Endodermal cell (in vitro differentiated cells): ENCODE measurements at regions not wholly inside any gene's neighbourhood (a gene's known extent, or its start where the extent isn't known, plus 50 kb on each side); places are given as distances from the start of the nearest gene placed in this dataset.

Experiments used
- DNase-seq: peaks from one replicate; pipeline ENCODE4 v3.0.0-alpha.2; 2017
- H3K27ac ChIP-seq: 2 replicates; pipeline ENCODE4 v1.5.1; 2013; ENCODE audit warnings: mild to moderate bottlenecking, low read depth, low read length, moderate library complexity
- H3K27me3 ChIP-seq: 2 replicates; pipeline ENCODE4 v1.6.1; 2013; ENCODE audit warnings: mild to moderate bottlenecking, low read length, moderate library complexity; ENCODE audit not compliant: insufficient read depth, control insufficient read depth, poor library complexity, severe bottlenecking
- H3K36me3 ChIP-seq: 2 replicates; pipeline ENCODE4 v1.7.0; 2013; ENCODE audit warnings: mild to moderate bottlenecking, low read length, moderate library complexity; ENCODE audit not compliant: control insufficient read depth, insufficient read depth
- H3K4me1 ChIP-seq: one replicate; pipeline ENCODE4 v1.7.0; 2013; ENCODE audit warnings: low read length; ENCODE audit not compliant: control insufficient read depth, insufficient read depth
- H3K4me3 ChIP-seq: 2 replicates; pipeline ENCODE4 v1.5.1; 2013; ENCODE audit warnings: mild to moderate bottlenecking, low read length, moderate library complexity
- H3K9ac ChIP-seq: 2 replicates; pipeline ENCODE4 v1.6.1; 2013; ENCODE audit warnings: mild to moderate bottlenecking, low read length, moderate library complexity; ENCODE audit not compliant: poor library complexity, severe bottlenecking; ENCODE audit errors: extremely low read depth
- H3K9me3 ChIP-seq: 2 replicates; pipeline ENCODE4 v1.6.1; 2013; ENCODE audit warnings: mild to moderate bottlenecking, low read length, moderate library complexity; ENCODE audit not compliant: control insufficient read depth
- H3K27ac Mint-ChIP-seq: 2 replicates; pipeline ENCODE4 v1.8.0; 2020; ENCODE audit warnings: mixed read lengths
- H3K27me3 Mint-ChIP-seq: 2 replicates; pipeline ENCODE4 v1.8.0; 2021; ENCODE audit warnings: mild to moderate bottlenecking, mixed read lengths; ENCODE audit not compliant: insufficient read depth
- H3K36me3 Mint-ChIP-seq: 2 replicates; pipeline ENCODE4 v1.8.0; 2020; ENCODE audit warnings: low read depth, mixed read lengths
- H3K4me1 Mint-ChIP-seq: 2 replicates; pipeline ENCODE4 v1.8.0; 2020; ENCODE audit warnings: mixed read lengths
- H3K4me3 Mint-ChIP-seq: 2 replicates; pipeline ENCODE4 v1.8.0; 2020; ENCODE audit warnings: mild to moderate bottlenecking, moderate library complexity, mixed read lengths
- H3K9me3 Mint-ChIP-seq: 2 replicates; pipeline ENCODE4 v1.8.0; 2020; ENCODE audit warnings: mild to moderate bottlenecking, mixed read lengths
- WGBS, 2 experiments: methylation state at CpG; one replicate each; pipeline versions ENCODE4 v1.1.5 to v1.1.7; 2013; ENCODE audit warnings: missing lambda C conversion rate in 2 of 2, mixed read lengths in 1 of 2; ENCODE audit not compliant: insufficient coverage in 1 of 2, insufficient read length in 1 of 2; 5-methylcytosine and 5-hydroxymethylcytosine counted together
- TF ChIP-seq, protein P1 (sequence below): fragments of 200-600 bp; sonication (generic); conservative IDR thresholded peaks from 2 replicates; pipeline ENCODE4 v1.5.0; 2021; ENCODE audit warnings: antibody characterized with exemption, mild to moderate bottlenecking

DNA sequence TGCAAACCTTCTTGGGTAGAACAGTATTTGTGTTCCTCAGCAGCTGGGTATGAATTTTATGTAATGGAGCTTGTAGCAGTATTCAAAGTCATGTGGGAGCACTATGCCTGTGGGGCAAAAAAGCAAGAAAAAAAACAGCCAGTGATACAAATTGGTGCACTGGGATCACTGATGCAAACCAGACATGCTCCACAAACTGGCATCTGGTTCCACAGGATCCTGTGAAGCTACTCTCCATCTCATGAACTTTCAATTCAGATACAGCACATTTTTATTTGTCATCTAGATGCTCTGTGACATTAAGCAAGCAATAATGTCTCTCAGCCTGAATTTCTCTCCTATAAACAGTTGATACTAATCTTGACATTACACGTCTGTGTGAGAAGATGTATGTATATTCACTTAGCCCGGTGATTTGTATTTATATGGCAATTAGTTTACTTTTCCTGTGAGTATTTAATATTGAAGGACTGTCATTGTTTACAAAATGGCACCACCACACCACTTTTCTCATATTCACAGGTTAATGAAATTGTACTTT is 208.5 kb upstream of the GRIA4 start:
- TF ChIP-seq, protein P1, sequence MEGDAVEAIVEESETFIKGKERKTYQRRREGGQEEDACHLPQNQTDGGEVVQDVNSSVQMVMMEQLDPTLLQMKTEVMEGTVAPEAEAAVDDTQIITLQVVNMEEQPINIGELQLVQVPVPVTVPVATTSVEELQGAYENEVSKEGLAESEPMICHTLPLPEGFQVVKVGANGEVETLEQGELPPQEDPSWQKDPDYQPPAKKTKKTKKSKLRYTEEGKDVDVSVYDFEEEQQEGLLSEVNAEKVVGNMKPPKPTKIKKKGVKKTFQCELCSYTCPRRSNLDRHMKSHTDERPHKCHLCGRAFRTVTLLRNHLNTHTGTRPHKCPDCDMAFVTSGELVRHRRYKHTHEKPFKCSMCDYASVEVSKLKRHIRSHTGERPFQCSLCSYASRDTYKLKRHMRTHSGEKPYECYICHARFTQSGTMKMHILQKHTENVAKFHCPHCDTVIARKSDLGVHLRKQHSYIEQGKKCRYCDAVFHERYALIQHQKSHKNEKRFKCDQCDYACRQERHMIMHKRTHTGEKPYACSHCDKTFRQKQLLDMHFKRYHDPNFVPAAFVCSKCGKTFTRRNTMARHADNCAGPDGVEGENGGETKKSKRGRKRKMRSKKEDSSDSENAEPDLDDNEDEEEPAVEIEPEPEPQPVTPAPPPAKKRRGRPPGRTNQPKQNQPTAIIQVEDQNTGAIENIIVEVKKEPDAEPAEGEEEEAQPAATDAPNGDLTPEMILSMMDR: no peak
- Histone ChIP-seq H3K9me3 (no peaks in the 10 kb centered on the region), H3K9ac (no peak overlapping the region), H3K4me3 (no peak overlapping the region), H3K4me1 (no peaks in the 10 kb centered on the region), H3K27ac (no peak overlapping the region), H3K36me3 (no peaks in the 10 kb centered on the region), H3K27me3 (no peaks in the 10 kb centered on the region)
- Mint-ChIP-seq H3K9me3 (no peaks in the 10 kb centered on the region), H3K4me3 (no peak overlapping the region), H3K27ac (no peak overlapping the region), H3K36me3 (no peaks in the 10 kb centered on the region), H3K4me1 (no peaks in the 10 kb centered on the region), H3K27me3 (no peaks in the 10 kb centered on the region)
- DNase-seq: no peak
- 100% methylated on average over 2 of the region's 2 CpGs; no CpG with 5 or more reads in 1 of the 2 experiments for WGBS, 2 experiments

DNA sequence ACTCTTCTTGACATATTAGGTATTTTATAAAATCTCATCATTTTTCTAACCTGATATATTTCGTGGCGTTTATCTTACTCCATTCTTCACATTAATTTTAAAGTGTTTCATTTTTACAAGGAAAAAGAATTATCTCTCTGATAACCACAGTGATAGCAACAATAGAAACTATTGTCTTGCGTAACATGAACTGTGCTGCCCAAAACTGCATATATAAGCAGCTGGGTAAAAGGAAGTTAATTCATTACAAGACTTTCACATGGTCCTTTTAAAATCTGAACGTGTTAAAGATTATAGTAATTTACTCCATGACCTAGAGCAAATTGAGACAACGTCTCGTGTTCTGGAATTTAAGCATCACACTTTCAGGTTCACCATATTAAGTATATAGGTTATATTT is 210.4 kb upstream of the GRIA4 start:
- Mint-ChIP-seq H3K9me3 (no peaks in the 10 kb centered on the region), H3K27me3 (no peaks in the 10 kb centered on the region), H3K4me1 (no peaks in the 10 kb centered on the region), H3K4me3 (no peak overlapping the region), H3K27ac (no peak overlapping the region), H3K36me3 (no peaks in the 10 kb centered on the region)
- 90 to 100% methylated on average over 2 to 6 of the region's 6 CpGs for WGBS, 2 experiments
- DNase-seq: no peak
- H3K4me1 ChIP-seq: no peaks in the 10 kb centered on the region
- no peaks in the 10 kb centered on the region for H3K9me3 ChIP-seq
- no peak overlapping the region for H3K27ac ChIP-seq
- TF ChIP-seq, protein P1: no peak
- no peak overlapping the region for H3K4me3 ChIP-seq
- H3K27me3 ChIP-seq: no peaks in the 10 kb centered on the region
- H3K36me3 ChIP-seq: no peaks in the 10 kb centered on the region
- H3K9ac ChIP-seq: no peak overlapping the region

DNA sequence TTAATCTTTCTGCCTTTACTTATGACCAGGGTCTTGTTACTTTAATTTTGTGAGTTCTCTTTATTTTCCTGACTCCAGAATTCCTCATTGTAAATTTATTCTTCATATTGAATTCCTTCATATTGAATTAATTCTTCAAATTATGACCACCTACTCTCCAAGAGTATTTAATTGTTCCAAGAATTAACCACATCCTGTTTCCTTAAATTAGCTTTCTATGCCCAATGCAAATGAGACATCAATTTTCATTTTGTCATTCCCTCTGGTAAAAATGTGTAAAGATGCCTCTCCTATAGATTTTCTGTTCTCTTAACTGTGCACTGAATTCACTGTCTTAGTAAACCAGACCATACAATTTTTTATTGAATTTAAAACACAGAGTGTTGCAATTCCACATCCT is 211.2 kb upstream of the GRIA4 start:
- Mint-ChIP-seq H3K9me3 (no peaks in the 10 kb centered on the region), H3K27ac (no peak overlapping the region), H3K4me1 (no peaks in the 10 kb centered on the region), H3K36me3 (no peaks in the 10 kb centered on the region), H3K4me3 (no peak overlapping the region), H3K27me3 (no peaks in the 10 kb centered on the region)
- H3K4me3 ChIP-seq: no peak overlapping the region
- no peak overlapping the region for H3K9ac ChIP-seq
- TF ChIP-seq, protein P1: no peak
- H3K27me3 ChIP-seq: no peaks in the 10 kb centered on the region
- no peaks in the 10 kb centered on the region for H3K36me3 ChIP-seq
- H3K4me1 ChIP-seq: no peaks in the 10 kb centered on the region
- H3K9me3 ChIP-seq: no peaks in the 10 kb centered on the region
- DNase-seq: no peak
- H3K27ac ChIP-seq: no peak overlapping the region
